ENCODE measurements at regions not wholly inside any gene's neighbourhood (a gene's known extent, or its start where the extent isn't known, plus 50 kb on each side); places are given as distances from the start of the nearest gene placed in this dataset.

GRCh38 chr14:38791862-38792261 is 311.2 kb downstream of the SEC23A start:
- H3K27ac ChIP-seq: no peak overlapping the region
- DNase-seq: no peak
- H3K4me3 ChIP-seq: no peak overlapping the region
- intact Hi-C loops (cut with DNase I; ENCODE audit: low total_unique reads): no loop called here
- H3K4me1 ChIP-seq: no peaks in the 10 kb centered on the region
- H3K27me3 ChIP-seq: no peaks in the 10 kb centered on the region
- 73 to 84% (median 75%) methylated on average over 3 of the region's 3 CpGs for WGBS, 5 donors
- no peaks in the 10 kb centered on the region for H3K9me3 ChIP-seq
- no peaks in the 10 kb centered on the region for H3K36me3 ChIP-seq
- TF ChIP-seq POLR2A (IDR thresholded peaks at IDR 0.05): no peak

GRCh38 chr14:38790916-38791315 is 312.1 kb downstream of the SEC23A start:
- Histone ChIP-seq H3K4me3 (no peak overlapping the region), H3K27me3 (no peaks in the 10 kb centered on the region), H3K27ac (no peak overlapping the region), H3K36me3 (no peaks in the 10 kb centered on the region), H3K4me1 (no peaks in the 10 kb centered on the region), H3K9me3 (no peaks in the 10 kb centered on the region)
- no peak for DNase-seq
- intact Hi-C loops (cut with DNase I; ENCODE audit: low total_unique reads): no loop called here
- no peak for TF ChIP-seq POLR2A (IDR thresholded peaks at IDR 0.05)
- TF ChIP-seq CTCF (IDR thresholded peaks at IDR 0.05): no peak
- no peak for TF ChIP-seq EP300 (IDR thresholded peaks at IDR 0.05)
- TF ChIP-seq POLR2AphosphoS5 (IDR thresholded peaks at IDR 0.05): no peak
- WGBS, 5 donors: 53 to 71% (median 62%) methylated on average over 3 of the region's 3 CpGs

GRCh38 chr14:38789805-38790204 is 313.2 kb downstream of the SEC23A start:
- no peaks in the 10 kb centered on the region for H3K4me1 ChIP-seq
- H3K27me3 ChIP-seq: no peaks in the 10 kb centered on the region
- TF ChIP-seq CTCF (IDR thresholded peaks at IDR 0.05): no peak
- TF ChIP-seq POLR2AphosphoS5 (IDR thresholded peaks at IDR 0.05): no peak
- TF ChIP-seq EP300 (IDR thresholded peaks at IDR 0.05): no peak
- no peak for TF ChIP-seq POLR2A (IDR thresholded peaks at IDR 0.05)
- DNase-seq: no peak
- no peaks in the 10 kb centered on the region for H3K36me3 ChIP-seq
- no peak overlapping the region for H3K27ac ChIP-seq
- 86 to 90% (median 89%) methylated on average over 8 of the region's 8 CpGs for WGBS, 5 donors
- H3K4me3 ChIP-seq: no peak overlapping the region
- intact Hi-C loops (cut with DNase I; ENCODE audit: low total_unique reads): no loop called here
- no peaks in the 10 kb centered on the region for H3K9me3 ChIP-seq

- intact Hi-C loops (cut with DNase I; ENCODE audit: low total_unique reads): no loop called here
- Histone ChIP-seq H3K27me3 (no peaks in the 10 kb centered on the region), H3K9me3 (no peaks in the 10 kb centered on the region), H3K4me1 (no peaks in the 10 kb centered on the region), H3K27ac (no peak overlapping the region), H3K4me3 (no peak overlapping the region), H3K36me3 (no peaks in the 10 kb centered on the region)
- WGBS, 5 donors: 92 to 95% (median 93%) methylated on average over 4 of the region's 4 CpGs
- TF ChIP-seq POLR2A (IDR thresholded peaks at IDR 0.05): no peak
- TF ChIP-seq CTCF (IDR thresholded peaks at IDR 0.05): no peak
- no peak for TF ChIP-seq POLR2AphosphoS5 (IDR thresholded peaks at IDR 0.05)
- TF ChIP-seq EP300 (IDR thresholded peaks at IDR 0.05): no peak
- no peak for DNase-seq
These were observed 315.0 kb downstream of the SEC23A start for GRCh38 chr14:38788060-38788459.

GRCh38 chr14:38786921-38787320 is 316.1 kb downstream of the SEC23A start:
- Histone ChIP-seq H3K27ac (no peak overlapping the region), H3K4me1 (no peaks in the 10 kb centered on the region), H3K36me3 (no peaks in the 10 kb centered on the region), H3K27me3 (no peaks in the 10 kb centered on the region), H3K4me3 (no peak overlapping the region), H3K9me3 (no peaks in the 10 kb centered on the region)
- intact Hi-C loops (cut with DNase I; ENCODE audit: low total_unique reads): no loop called here
- no peak for DNase-seq
- TF ChIP-seq CTCF (IDR thresholded peaks at IDR 0.05): no peak
- TF ChIP-seq POLR2A (IDR thresholded peaks at IDR 0.05): no peak
- no peak for TF ChIP-seq POLR2AphosphoS5 (IDR thresholded peaks at IDR 0.05)
- TF ChIP-seq EP300 (IDR thresholded peaks at IDR 0.05): no peak

Data from stomach (tissue), 8 donors.